WI38 (cell line): ENCODE measurements at regions not wholly inside any gene's neighbourhood (a gene's known extent, or its start where the extent isn't known, plus 50 kb on each side); places are given as distances from the start of the nearest gene placed in this dataset.
"Not testable (repeated sequence)": the region's sequence is repeated elsewhere in the genome, so short reads cannot be mapped to it uniquely, and the experiment has no call there.

Experiments used
- H3K4me3 ChIP-seq: 2 replicates; pipeline ENCODE4 v1.5.1; 2011; ENCODE audit warnings: low read depth, mild to moderate bottlenecking, control low read depth, low read length
- TF ChIP-seq, protein P1 (sequence below): IDR thresholded peaks from 2 replicates; pipeline ENCODE4 v1.5.1; 2012; ENCODE audit warnings: low read depth, mild to moderate bottlenecking, control low read depth, low read length

DNA sequence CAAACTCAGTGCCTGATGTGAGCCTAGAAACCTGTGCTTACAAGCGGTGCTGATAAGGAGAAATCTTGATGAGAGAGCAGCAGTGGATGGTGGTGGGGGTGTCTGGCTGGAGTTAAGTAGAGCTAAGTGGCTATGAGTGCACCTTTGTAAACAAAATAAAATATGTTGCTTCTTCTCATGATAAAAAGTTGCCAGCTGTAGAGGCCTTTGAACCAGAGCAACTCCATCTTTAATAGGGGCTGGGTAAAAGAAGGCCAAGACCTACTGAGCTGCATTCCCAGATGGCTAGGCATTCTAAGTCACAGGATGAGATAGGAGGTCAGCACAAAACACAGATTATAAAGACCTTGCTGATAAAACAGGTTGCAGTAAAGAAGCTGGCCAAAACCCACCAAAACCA is 107.6 kb upstream of the FAM3C start:
- TF ChIP-seq, protein P1, sequence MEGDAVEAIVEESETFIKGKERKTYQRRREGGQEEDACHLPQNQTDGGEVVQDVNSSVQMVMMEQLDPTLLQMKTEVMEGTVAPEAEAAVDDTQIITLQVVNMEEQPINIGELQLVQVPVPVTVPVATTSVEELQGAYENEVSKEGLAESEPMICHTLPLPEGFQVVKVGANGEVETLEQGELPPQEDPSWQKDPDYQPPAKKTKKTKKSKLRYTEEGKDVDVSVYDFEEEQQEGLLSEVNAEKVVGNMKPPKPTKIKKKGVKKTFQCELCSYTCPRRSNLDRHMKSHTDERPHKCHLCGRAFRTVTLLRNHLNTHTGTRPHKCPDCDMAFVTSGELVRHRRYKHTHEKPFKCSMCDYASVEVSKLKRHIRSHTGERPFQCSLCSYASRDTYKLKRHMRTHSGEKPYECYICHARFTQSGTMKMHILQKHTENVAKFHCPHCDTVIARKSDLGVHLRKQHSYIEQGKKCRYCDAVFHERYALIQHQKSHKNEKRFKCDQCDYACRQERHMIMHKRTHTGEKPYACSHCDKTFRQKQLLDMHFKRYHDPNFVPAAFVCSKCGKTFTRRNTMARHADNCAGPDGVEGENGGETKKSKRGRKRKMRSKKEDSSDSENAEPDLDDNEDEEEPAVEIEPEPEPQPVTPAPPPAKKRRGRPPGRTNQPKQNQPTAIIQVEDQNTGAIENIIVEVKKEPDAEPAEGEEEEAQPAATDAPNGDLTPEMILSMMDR = no peak
- H3K4me3 ChIP-seq = no peak overlapping the region

DNA sequence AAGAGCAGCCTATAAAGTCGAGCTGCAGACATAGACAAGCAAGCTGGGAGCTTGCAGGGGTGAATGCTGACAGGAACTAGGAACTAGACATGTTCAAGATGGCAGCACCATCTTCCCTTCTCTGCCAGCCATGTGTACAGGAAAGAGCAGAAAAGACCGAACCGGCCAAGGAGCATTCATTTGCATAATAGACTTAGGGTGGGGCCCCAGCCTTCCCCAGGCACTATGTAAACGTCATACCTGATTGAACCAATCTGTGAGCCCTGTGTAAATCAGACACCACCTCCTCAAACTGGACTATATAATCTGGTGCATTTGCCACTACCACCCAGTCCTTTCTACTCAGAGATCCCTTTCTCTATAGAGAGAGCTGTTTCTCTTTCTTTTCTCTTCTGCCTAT is 106.9 kb upstream of the FAM3C start:
- TF ChIP-seq, protein P1 = no peak
- no peak overlapping the region for H3K4me3 ChIP-seq

DNA sequence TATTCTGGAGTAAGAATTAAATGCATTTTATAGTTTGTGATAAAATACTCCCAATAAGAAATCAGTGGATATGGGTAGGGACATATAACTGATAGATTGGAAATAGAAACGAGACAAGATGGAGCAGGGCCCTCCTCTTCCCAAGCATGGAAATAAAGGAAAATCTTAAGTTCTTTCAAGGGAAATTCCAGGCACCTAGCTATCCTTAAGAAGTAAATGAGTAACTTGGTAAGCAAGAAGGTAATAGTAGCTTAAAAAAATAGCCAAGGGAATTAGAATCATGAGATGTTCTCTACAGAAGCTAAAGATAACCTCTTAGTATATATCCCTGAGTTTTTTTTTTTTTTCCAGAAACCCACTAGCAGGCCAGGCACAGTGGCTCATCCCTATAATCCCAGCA is 105.5 kb upstream of the FAM3C start:
- no peak overlapping the region for H3K4me3 ChIP-seq
- TF ChIP-seq, protein P1 = no peak

DNA sequence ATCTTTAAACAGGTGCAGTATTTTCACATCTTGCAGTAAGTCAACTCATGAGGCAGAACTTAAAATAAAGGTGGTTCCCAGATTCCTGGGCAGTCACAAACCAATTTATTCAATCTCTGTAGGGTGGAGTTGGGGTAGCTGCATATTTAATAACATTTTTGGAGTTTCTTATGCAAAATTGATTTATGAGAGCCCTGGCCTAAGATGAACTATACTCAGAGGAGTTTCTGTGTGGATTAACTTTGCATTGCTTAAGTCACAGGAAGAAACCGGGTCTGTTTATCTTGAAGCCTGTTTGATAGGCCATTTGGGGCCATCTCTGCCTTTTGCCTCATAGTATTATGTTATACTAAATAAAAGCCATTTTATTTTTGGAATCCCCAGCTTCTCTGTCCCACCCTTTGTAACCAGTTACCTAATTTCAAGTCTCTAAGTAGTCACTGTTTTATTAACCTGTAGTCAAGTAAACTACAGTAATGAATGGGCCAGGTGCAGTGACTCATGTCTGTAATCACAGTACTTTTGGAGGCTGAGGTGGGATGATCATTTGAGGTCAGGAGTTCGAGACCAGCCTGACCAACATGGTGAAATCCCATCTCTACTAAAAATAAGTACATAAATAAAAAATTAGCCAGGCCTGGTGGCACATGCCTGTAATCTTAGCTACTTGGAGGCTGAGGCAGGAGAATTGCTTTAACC is 104.4 kb upstream of the FAM3C start:
- H3K4me3 ChIP-seq = no peak overlapping the region
- TF ChIP-seq, protein P1 = no peak

DNA sequence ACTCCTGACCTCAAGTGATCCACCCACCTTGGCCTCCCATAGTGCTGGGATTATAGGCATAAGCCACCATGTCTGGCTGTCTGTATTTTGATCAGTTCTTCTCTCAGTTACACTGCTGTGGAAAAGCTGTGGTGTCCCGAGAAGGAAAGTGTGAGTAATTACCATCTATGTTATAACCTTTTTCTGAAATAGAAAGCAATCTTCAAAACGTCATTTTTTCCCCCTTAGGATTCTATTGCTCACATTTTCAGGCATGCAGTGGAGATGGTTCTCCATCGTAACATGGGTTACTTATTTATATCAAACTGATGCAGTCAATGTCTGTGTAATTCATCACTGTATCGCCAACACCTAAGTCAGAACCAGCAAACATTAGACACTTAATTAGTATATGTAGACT is 103.5 kb upstream of the FAM3C start:
- H3K4me3 ChIP-seq = no peak overlapping the region
- TF ChIP-seq, protein P1 = no peak

DNA sequence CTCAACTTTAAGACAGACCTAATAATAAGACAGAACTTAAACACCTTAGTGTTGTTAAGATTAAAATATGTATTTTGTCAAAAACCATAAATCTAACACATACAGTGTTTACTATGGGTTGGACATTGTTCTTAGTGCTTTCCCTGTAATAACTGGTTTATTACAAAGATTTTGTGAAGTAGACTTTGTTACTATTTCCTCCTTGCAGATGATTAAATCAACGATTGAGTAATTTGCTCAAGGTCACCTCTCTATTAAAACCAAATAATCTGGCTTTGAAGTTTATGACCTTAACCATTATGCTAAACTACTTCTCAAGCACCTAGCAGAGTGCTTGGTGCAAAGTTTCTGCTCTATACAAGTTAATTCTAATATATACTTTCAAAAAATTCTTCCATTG is 102.7 kb upstream of the FAM3C start:
- TF ChIP-seq, protein P1 = no peak

DNA sequence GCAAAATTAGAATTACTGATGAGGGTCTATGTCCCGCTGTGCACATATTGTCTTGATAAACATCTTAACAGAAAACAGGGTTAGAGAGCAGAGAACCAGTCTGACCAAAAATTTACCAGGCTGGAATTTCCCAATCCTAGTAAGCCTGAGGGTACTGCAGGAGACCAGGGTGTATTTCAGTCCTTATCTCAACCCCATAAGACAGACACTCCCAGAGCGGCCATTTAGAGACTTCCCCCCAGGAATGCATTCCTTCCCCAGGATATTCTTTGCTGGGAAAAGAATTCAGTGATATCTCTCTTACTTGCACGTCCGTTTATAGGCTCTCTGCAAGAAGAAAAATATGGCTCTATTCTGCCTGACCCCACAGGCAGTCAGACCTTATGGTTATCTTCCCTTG is 101.4 kb upstream of the FAM3C start:
- H3K4me3 ChIP-seq = not testable (repeated sequence)

More for the DNA sequence above, 102.7 kb upstream of the FAM3C start:
- no peak overlapping the region for H3K4me3 ChIP-seq

DNA sequence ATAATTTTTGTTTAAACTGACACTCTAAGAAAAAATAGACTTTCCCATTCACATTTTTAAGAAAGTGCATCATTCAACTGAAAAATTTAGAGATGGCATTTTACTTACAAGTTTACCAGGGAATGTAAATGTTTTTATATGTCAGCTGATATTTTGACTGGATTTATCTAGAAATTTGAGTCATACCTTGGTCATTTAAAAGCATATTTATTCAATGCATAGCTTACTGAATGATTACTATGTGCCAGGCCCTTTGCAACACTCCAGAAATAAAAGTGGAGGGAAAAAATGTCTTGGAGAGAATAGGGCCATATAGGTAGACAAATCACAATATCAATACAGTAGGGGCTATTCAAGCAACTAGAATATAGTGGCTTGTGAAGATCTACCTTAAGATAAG is 98.4 kb upstream of the FAM3C start:
- no peak overlapping the region for H3K4me3 ChIP-seq
- TF ChIP-seq, protein P1 = no peak
